GM03348 (cell line): ENCODE measurements at regions not wholly inside any gene's neighbourhood (a gene's known extent, or its start where the extent isn't known, plus 50 kb on each side); places are given as distances from the start of the nearest gene placed in this dataset.

Experiments
- DNase-seq: peaks from one replicate; pipeline ENCODE4 v3.0.0; 2012; ENCODE audit warnings: low spot score

DNA sequence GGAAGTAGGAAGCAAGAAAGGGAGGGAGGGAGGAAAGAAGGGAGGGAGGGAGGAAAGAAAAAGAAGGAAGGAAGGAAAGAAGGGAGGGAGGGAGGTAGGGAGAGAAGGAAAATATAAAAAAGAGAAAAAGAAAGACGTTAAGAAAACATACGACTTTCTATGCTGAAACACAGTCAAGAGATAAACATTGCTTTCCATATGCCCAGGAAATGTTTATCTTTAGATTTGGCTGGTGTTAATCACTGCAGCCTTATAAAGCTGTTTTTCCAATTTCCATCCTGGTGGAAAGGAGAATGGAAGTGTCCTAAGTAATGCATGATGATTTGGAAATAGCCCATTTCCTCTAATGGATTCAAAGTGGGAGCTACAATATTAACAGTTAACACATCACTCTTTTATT lies 524.3 kb downstream of the MTRR start:
- no peak for DNase-seq

- DNase-seq: no peak
Observed at GRCh38 chr5:8394965-8395364, 526.0 kb downstream of the MTRR start.

GRCh38 chr5:8396246-8396645 lies 527.3 kb downstream of the MTRR start:
- no peak for DNase-seq

GRCh38 chr5:8396756-8397155 lies 527.8 kb downstream of the MTRR start:
- DNase-seq: no peak

GRCh38 chr5:8399471-8399870 lies 530.5 kb downstream of the MTRR start:
- DNase-seq: no peak

DNA sequence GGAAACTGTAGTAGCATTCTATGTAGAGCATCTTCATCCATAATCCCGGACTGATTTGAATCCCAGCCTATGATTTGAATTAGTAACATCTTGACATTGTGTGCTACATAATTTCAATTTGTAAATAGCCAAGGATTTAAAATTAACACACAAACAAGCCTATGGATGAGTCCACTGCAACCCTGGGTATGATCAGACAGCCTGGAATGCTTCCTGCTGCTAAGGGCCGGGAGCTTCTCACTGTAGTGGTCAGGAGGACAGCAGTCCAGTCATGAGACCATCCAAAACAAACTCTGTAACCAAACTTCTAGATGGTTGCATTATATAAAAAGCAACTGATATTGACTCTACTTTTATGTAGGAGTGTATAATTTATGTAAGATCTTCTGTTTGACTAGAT lies 539.3 kb downstream of the MTRR start:
- DNase-seq: no peak

GRCh38 chr5:8410618-8411017 lies 541.7 kb downstream of the MTRR start:
- no peak for DNase-seq

DNA sequence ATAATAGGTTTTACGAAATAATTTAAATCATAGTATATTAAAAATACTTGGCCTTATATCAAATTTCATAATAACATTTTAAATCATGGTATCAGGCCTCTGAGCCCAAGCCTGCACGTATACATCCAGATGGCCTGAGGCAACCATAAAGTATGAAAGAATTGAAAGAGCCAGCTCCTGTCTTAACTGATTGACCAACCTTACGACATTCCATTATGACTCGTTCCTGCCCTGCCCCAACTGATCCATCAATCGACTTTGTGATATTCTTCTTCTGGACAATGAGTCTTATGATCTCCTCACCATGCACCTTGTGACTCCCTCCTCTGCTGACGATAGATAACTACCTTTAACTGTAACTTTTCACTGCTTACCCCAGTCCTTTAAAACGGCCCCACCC lies 545.0 kb downstream of the MTRR start:
- no peak for DNase-seq

DNA sequence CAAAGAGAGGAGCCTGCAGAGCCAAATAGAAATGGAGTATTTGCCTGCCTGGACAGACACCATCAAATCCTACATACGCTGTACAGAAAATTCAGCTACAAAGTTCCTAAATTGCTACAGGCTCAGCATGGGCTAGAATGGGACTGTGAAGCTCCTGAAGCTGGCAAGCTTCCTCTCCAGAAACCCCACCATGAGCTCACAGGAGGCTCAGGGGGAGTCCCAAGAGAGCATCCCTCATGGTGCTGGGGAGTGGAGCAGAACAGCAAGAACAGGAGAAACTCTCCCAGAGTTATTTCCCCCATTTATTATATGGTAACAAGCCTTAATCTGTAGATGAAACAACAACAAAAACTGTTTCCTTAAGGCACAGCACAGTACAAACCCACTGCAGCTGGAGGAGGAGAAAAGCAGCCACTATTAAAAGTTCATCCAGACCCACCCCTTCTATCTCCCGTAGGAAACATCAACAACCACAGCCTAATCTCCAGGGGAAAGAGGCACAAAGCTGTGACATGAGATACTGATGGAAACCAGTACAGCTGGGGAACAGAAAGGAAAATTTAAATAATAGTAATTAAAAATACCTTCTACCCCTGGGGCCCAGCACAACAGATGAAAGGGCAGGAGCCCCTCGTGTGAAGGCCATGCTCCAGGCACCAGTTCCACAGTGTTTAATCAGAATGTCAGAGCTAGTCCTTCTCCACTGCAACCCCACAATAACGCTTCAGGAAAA lies 548.5 kb downstream of the MTRR start:
- no peak for DNase-seq

DNA sequence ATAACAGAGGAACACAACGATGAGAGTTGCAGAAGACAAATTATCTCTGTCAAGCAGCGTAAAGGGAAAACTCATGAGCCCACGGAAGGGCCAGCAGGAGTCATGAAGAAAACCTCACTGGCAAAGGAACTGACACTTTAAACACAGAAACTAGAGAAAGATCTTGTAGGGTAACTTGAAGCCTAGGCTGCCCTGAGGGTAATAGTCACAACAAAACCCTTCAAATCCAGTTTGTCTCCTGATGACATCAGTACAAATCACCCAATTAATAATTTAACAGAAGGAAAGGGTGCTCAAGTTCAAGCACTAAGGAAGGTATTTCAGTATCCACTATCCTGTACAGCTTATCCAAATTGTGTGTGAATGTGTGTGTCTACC lies 549.1 kb downstream of the MTRR start:
- no peak for DNase-seq

GRCh38 chr5:8429778-8430758 lies 561.1 kb downstream of the MTRR start:
- DNase-seq: no peak

- no peak for DNase-seq
Observed at GRCh38 chr5:8434501-8434900, 565.6 kb downstream of the MTRR start.

GRCh38 chr5:8436924-8437323 lies 568.0 kb downstream of the MTRR start:
- DNase-seq: no peak

DNA sequence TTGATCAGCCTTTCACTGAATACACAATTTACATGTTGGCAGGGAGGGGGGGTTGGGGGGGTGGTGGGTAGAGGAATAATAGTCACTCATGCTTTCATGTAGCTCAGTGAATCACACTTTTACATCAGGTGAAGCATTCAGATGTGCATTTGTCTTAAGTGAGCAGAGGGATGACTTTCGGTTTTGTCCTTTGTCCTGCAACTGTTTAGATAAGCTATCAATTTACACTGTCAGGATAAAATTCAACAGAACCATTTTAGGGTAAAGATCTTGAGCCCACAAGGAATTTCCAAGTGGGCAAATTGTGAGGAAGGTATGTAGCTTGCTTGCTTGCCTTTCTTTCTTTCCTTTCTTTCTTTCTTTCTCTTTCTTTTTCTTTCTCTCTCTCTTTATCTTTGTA lies 576.2 kb downstream of the MTRR start:
- DNase-seq: no peak

- no peak for DNase-seq
Observed at GRCh38 chr5:8446179-8446578, 577.2 kb downstream of the MTRR start.

- peak; percentile 33 for DNase-seq
Observed at GRCh38 chr5:8456846-8457186, 587.9 kb downstream of the MTRR start.

GRCh38 chr5:8457187-8458037 lies 588.5 kb downstream of the MTRR start:
- DNase-seq: peak; percentile 100

DNA sequence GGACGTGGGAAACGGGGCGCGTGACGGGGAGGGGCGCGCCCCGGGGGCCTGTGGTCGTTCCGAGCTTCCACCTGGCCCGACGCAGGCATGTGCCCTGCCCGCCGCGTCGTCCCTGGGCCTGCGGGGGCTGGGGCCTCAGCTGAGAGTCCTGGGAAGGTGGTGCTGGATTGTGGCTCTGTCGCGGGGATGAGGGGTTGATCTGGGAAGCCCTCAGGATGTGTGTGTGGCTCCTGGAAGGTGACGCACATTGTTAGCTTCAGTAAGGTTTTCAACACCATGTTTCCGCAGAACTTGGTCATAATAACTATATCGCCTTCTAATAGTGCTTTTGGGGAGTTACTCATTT lies 589.1 kb downstream of the MTRR start:
- no peak for DNase-seq

DNA sequence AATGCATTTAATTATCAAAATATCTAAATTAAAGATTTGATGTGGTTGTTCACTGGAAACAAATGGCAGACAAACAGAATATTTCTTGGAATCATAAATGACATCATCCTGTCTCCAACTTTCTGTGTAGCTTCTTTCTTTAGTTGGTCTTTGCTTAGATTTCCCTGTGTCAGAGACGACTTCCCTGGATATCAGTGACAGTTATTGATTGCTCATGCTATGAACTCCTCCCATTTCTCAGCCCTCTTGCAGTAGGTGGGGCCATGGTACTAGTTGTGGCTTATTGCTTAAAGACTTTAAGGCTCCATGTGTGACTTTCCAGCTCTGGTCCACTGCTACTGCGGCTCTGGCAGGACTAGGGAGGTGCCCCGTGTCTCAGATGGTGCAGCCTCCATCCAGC lies 592.6 kb downstream of the MTRR start:
- no peak for DNase-seq

DNA sequence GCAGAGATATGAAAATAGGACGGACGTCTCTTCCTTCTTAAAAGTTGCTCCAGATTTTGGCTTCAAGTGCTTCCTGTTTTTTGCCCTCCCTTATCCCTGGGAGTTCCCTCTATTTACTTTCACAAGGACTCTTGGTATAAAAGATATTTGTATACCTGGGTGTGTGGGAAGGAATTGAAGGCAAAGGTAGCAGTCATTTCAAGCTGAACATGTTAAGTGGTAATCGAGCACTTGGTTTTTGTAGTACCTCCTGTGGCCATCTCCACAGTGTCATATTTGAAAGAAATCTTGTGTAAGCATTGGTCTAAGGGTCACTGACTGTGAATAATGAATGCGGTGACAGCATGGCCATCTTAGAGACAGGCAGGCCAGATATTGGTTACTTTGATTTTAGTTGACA lies 593.6 kb downstream of the MTRR start:
- DNase-seq: no peak

GRCh38 chr5:8470489-8470888 lies 601.5 kb downstream of the MTRR start:
- DNase-seq: no peak

GRCh38 chr5:8471581-8471980 lies 602.6 kb downstream of the MTRR start:
- no peak for DNase-seq

GRCh38 chr5:8473016-8473415 lies 604.1 kb downstream of the MTRR start:
- DNase-seq: no peak
